ENCODE measurements at regions not wholly inside any gene's neighbourhood (a gene's known extent, or its start where the extent isn't known, plus 50 kb on each side); places are given as distances from the start of the nearest gene placed in this dataset.

DNA sequence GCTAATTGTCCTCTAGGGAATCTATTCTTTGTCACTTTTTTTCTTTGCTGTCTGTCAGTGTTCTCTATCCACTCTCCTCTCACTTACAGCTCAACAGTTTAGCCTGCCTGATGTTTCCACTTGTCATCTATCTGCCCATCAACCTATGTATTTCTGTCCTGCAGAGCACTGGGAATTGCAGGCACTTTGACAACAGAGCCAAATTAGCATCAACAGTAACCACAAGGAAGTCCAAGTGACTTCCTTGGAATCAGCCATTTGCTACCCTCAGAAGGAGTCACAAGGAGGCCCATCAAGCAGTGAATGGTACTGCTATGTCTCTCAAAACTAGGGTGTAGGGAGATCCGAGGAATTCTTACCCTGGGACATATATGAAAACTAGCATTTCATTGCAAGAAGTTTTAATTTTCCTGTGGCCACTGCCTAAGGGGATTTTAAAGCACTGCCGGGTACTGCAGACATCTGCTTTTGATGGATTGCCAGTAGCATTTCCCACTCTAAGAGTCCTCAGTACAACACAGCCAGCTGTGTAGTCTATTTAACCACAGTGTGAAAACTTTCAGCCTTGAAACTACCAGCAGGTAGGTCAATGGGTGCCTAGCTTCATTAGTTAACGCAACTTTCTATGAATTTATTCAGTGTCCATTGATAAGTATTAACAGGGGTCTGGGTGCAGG, 898.8 kb downstream of the NTRK3 start:
- no peak for DNase-seq
- Histone ChIP-seq H3K9me3 (no peaks in the 10 kb centered on the region), H3K27me3 (no peaks in the 10 kb centered on the region), H3K27ac (no peak overlapping the region), H3K4me1 (no peaks in the 10 kb centered on the region), H3K36me3 (no peaks in the 10 kb centered on the region), H3K4me3 (no peak overlapping the region)
- intact Hi-C loops (cut with DNase I; ENCODE audit: low total_unique reads), result no loop called here
- TF ChIP-seq, protein P1, sequence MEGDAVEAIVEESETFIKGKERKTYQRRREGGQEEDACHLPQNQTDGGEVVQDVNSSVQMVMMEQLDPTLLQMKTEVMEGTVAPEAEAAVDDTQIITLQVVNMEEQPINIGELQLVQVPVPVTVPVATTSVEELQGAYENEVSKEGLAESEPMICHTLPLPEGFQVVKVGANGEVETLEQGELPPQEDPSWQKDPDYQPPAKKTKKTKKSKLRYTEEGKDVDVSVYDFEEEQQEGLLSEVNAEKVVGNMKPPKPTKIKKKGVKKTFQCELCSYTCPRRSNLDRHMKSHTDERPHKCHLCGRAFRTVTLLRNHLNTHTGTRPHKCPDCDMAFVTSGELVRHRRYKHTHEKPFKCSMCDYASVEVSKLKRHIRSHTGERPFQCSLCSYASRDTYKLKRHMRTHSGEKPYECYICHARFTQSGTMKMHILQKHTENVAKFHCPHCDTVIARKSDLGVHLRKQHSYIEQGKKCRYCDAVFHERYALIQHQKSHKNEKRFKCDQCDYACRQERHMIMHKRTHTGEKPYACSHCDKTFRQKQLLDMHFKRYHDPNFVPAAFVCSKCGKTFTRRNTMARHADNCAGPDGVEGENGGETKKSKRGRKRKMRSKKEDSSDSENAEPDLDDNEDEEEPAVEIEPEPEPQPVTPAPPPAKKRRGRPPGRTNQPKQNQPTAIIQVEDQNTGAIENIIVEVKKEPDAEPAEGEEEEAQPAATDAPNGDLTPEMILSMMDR (IDR thresholded peaks at IDR 0.05), result no peak

DNA sequence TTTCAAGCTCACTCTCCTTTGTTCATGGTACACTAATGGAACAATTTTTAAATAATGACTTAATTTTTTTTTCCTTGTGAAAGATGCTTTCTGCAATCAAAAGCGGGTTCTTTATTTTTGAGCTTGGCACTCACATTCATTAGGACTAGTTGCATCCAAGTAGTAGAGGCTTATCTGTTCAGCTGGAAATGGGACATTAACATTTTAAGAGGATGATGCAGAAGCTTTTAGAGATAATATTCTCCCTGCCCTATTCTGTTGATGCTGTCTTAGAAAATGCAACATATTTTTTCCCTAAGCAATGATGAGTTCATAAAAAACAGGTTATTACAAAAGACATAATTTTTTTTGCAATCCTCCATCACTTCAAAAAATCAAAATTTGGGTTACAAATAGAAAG, 900.6 kb downstream of the NTRK3 start:
- H3K4me3 ChIP-seq, result no peak overlapping the region
- H3K4me1 ChIP-seq, result no peaks in the 10 kb centered on the region
- DNase-seq, result no peak
- H3K27me3 ChIP-seq, result no peaks in the 10 kb centered on the region
- TF ChIP-seq, protein P1 (IDR thresholded peaks at IDR 0.05), result no peak
- H3K36me3 ChIP-seq, result no peaks in the 10 kb centered on the region
- no peak overlapping the region for H3K27ac ChIP-seq
- intact Hi-C loops (cut with DNase I; ENCODE audit: low total_unique reads), result no loop called here
- H3K9me3 ChIP-seq, result no peaks in the 10 kb centered on the region

- H3K36me3 ChIP-seq, result no peaks in the 10 kb centered on the region
- H3K4me3 ChIP-seq, result no peak overlapping the region
- H3K27me3 ChIP-seq, result no peaks in the 10 kb centered on the region
- DNase-seq, result no peak
- H3K9me3 ChIP-seq, result no peaks in the 10 kb centered on the region
- no peak overlapping the region for H3K27ac ChIP-seq
- TF ChIP-seq, protein P1 (IDR thresholded peaks at IDR 0.05), result no peak
- intact Hi-C loops (cut with DNase I; ENCODE audit: low total_unique reads), result no loop called here
- no peaks in the 10 kb centered on the region for H3K4me1 ChIP-seq
Measured at GRCh38 chr15:87354661-87355410, 901.7 kb downstream of the NTRK3 start.

DNA sequence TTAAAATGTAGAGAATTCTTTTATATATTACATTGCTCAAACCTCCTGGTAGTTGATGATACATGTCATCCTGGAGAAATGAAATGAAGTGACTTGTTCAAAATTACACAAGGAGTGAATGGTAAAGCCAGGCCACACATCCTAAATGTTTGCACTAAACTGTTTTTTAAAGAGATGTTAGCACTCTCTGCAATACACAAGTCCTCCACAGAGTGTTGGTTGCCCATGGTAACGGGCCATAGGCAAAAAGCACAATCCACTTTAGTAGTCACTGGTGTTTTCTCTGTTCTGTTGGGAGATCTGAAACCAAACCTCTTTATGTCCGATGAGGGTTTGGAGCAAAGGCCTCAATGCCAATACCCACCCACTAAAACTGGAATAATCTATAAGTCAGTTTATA, 907.4 kb downstream of the NTRK3 start:
- Histone ChIP-seq H3K27ac (no peak overlapping the region), H3K4me3 (no peak overlapping the region), H3K27me3 (no peaks in the 10 kb centered on the region), H3K9me3 (no peaks in the 10 kb centered on the region), H3K36me3 (no peaks in the 10 kb centered on the region), H3K4me1 (no peaks in the 10 kb centered on the region)
- DNase-seq, result no peak
- intact Hi-C loops (cut with DNase I; ENCODE audit: low total_unique reads), result no loop called here
- TF ChIP-seq, protein P1 (IDR thresholded peaks at IDR 0.05), result no peak

DNA sequence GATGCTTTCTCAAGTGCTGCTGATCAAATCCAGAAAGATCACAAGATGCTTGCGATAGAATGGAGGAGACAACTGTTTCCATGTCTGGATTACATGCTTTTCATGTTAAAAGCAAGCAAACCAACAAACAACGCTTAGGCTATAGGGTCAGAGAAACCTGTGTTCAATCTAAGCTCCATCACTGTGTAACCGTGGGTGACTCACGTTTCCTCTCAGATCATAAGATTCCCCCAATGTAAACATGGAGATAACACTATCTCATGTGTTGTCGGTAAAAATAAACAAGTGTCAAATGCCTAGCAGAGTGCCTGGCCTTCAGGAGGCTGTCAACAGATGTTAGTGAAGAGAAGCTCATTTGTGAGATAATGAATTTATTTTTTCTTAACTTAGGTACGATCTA, 907.8 kb downstream of the NTRK3 start:
- no peak for DNase-seq
- Histone ChIP-seq H3K27me3 (no peaks in the 10 kb centered on the region), H3K9me3 (no peaks in the 10 kb centered on the region), H3K4me1 (no peaks in the 10 kb centered on the region), H3K27ac (no peak overlapping the region), H3K4me3 (no peak overlapping the region), H3K36me3 (no peaks in the 10 kb centered on the region)
- intact Hi-C loops (cut with DNase I; ENCODE audit: low total_unique reads), result no loop called here
- TF ChIP-seq, protein P1 (IDR thresholded peaks at IDR 0.05), result no peak

All from tibial artery (tissue), 4 donors.